ENCODE measurements at regions not wholly inside any gene's neighbourhood (a gene's known extent, or its start where the extent isn't known, plus 50 kb on each side); places are given as distances from the start of the nearest gene placed in this dataset.

GRCh38 chrX:94365736-94366135, 691.7 kb downstream of the FAM133A start:
- H3K23me2 ChIP-seq (ENCODE audit: low read depth, low read length): no peaks in the 10 kb centered on the region
- H2BK12ac ChIP-seq (ENCODE audit: low read depth, low read length): no peak overlapping the region
- DNase-seq (ENCODE audit: low read depth in 1 of 2, low spot score in 2 of 2) (no peak), FAIRE-seq (no peak)
- WGBS, 2 experiments (ENCODE audit: extremely low coverage in 1 of 2, insufficient coverage in 1 of 2, insufficient read length in 1 of 2, insufficient replicate concordance in 2 of 2, low coverage in 1 of 2, low lambda C conversion rate in 2 of 2, missing lambda C conversion rate in 1 of 2): 77% methylated on average over 3 of the region's 3 CpGs; no CpG with 5 or more reads in 1 of the 2 experiments
- no peak overlapping the region for H4K8ac ChIP-seq (ENCODE audit: extremely low read depth, insufficient read depth, low read length)
- no peak overlapping the region for H3K4ac ChIP-seq (replicated peaks; ENCODE audit: insufficient read length, low read depth, low read length)
- no peaks in the 10 kb centered on the region for H4K20me1 ChIP-seq (replicated peaks in 1 of 2; ENCODE audit: control insufficient read depth in 1 of 2, insufficient read depth in 2 of 2, low read length in 2 of 2)
- no peak overlapping the region for H4K91ac ChIP-seq (replicated peaks; ENCODE audit: insufficient read length, low read length)
- no peak overlapping the region for H3K23ac ChIP-seq (ENCODE audit: insufficient read length)
- no peak overlapping the region for H3K4me2 ChIP-seq (ENCODE audit: insufficient read depth in 1 of 2, low read depth in 2 of 2, low read length in 2 of 2)
- H2BK120ac ChIP-seq (replicated peaks; ENCODE audit: low read depth, low read length): no peak overlapping the region
- H3K79me1 ChIP-seq (ENCODE audit: low read depth, low read length): no peaks in the 10 kb centered on the region
- H3K9ac ChIP-seq (replicated peaks in 1 of 4; ENCODE audit: extremely low read depth in 1 of 4, low read depth in 3 of 4, low read length in 3 of 4): no peak overlapping the region
- H2BK15ac ChIP-seq (ENCODE audit: low read length): no peak overlapping the region
- peaks cover 0 to 5% (median 0%) of the 10 kb centered on the region in 4 experiments; a peak in 1 of 7 replicates for H3K4me1 ChIP-seq (replicated peaks in 1 of 4; ENCODE audit: control insufficient read depth in 3 of 4, insufficient read depth in 4 of 4, low read length in 3 of 4)
- no peak overlapping the region for H2AFZ ChIP-seq (ENCODE audit: low read length)
- TF ChIP-seq RXRA (IDR thresholded peaks at IDR 0.05; ENCODE audit: insufficient read depth, low read depth, low read length) (no peak), CHD2 (IDR thresholded peaks at IDR 0.05; ENCODE audit: low read length) (no peak), E2F6 (IDR thresholded peaks at IDR 0.05) (no peak), KDM4A (IDR thresholded peaks at IDR 0.05; ENCODE audit: low read depth, low read length, severe bottlenecking) (no peak), ATF2 (IDR thresholded peaks at IDR 0.05; ENCODE audit: low read length) (no peak), POLR2AphosphoS5 (IDR thresholded peaks at IDR 0.05; ENCODE audit: low read depth, low read length) (no peak), KDM1A (IDR thresholded peaks at IDR 0.05; ENCODE audit: borderline replicate concordance, low read length) (no peak), YY1 (IDR thresholded peaks at IDR 0.05; ENCODE audit: low read depth, low read length) (no peak), SRF (IDR thresholded peaks at IDR 0.05; ENCODE audit: low read depth, low read length) (no peak), CHD1 (IDR thresholded peaks at IDR 0.05; ENCODE audit: low read depth, low read length) (no peak), SIX5 (IDR thresholded peaks at IDR 0.05; ENCODE audit: low read depth, low read length) (no peak), MAX (IDR thresholded peaks at IDR 0.05) (no peak)
- no peak overlapping the region for H2AK5ac ChIP-seq (ENCODE audit: low read depth, low read length)
- H3K56ac ChIP-seq (replicated peaks; ENCODE audit: insufficient read length, low read depth, low read length): no peak overlapping the region
- no peaks in the 10 kb centered on the region for H3K27me3 ChIP-seq (replicated peaks in 1 of 4; ENCODE audit: control insufficient read depth in 3 of 4, extremely low read depth in 1 of 4, insufficient read depth in 3 of 4, low read length in 3 of 4)
- no peak overlapping the region for H3K27ac ChIP-seq (ENCODE audit: low read depth, low read length)
- H3K4me3 ChIP-seq (ENCODE audit: extremely low read depth in 1 of 4, insufficient read depth in 2 of 4, low read depth in 3 of 4, low read length in 4 of 4): no peak overlapping the region
- no peaks in the 10 kb centered on the region for H3K9me3 ChIP-seq (ENCODE audit: insufficient read depth in 2 of 2, low read depth in 1 of 2, low read length in 1 of 2)
- no peak overlapping the region for H4K5ac ChIP-seq (ENCODE audit: insufficient read length, low read depth, low read length)
- H2BK5ac ChIP-seq (ENCODE audit: low read depth, low read length): no peak overlapping the region
- no peak overlapping the region for H3K18ac ChIP-seq (ENCODE audit: extremely low read depth, low read length)
- ChIA-PET POLR2A (ENCODE audit: partially characterized antibody) (no interaction called here), CTCF (ENCODE audit: partially characterized antibody) (no interaction called here)
- no peak overlapping the region for H2BK20ac ChIP-seq (ENCODE audit: low read length)
- no peak overlapping the region for H3K14ac ChIP-seq (ENCODE audit: insufficient read length)
- H3K36me3 ChIP-seq (ENCODE audit: control insufficient read depth in 2 of 4, insufficient read depth in 4 of 4, low read length in 3 of 4): no peaks in the 10 kb centered on the region; a peak in 1 of 8 replicates
- H3K79me2 ChIP-seq (ENCODE audit: control insufficient read depth in 1 of 2, insufficient read depth in 2 of 2, low read length in 2 of 2): no peaks in the 10 kb centered on the region

Data from H1 (cell line).